ENCODE measurements at regions not wholly inside any gene's neighbourhood (a gene's known extent, or its start where the extent isn't known, plus 50 kb on each side); places are given as distances from the start of the nearest gene placed in this dataset.

DNA sequence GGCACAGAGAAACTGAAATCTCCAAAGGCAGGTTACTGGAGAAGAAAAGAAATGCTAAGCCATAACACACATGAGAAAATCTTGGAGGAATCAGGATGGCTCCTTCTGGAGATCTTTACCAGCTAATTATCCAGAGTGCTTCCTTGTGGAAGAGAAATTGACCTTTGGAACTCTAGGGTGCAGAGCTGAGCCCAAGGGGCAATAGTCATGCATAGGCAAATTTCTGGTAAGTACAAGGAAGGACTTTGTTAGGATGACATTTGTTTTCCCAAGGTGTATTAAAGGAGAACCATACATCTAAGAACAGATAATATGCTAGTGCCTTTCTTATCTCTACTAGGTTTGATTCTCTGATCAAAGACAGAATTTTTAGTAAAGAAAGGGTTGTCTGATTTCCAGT is 670.6 kb downstream of the DHX35 start:
- no peaks in the 10 kb centered on the region for H3F3A ChIP-seq (ENCODE audit: insufficient read depth)
- no peaks in the 10 kb centered on the region for H3K36me3 ChIP-seq (ENCODE audit: low read length)
- H3K27ac ChIP-seq (ENCODE audit: low read depth, low read length) = no peak overlapping the region
- H4K20me1 ChIP-seq (ENCODE audit: low read depth, low read length) = no peaks in the 10 kb centered on the region
- H2AFZ ChIP-seq (ENCODE audit: low read depth, low read length, severe bottlenecking) = no peak overlapping the region
- H3K9me2 ChIP-seq (replicated peaks; ENCODE audit: insufficient read depth, low read length) = no peaks in the 10 kb centered on the region
- TF ChIP-seq, protein P1, sequence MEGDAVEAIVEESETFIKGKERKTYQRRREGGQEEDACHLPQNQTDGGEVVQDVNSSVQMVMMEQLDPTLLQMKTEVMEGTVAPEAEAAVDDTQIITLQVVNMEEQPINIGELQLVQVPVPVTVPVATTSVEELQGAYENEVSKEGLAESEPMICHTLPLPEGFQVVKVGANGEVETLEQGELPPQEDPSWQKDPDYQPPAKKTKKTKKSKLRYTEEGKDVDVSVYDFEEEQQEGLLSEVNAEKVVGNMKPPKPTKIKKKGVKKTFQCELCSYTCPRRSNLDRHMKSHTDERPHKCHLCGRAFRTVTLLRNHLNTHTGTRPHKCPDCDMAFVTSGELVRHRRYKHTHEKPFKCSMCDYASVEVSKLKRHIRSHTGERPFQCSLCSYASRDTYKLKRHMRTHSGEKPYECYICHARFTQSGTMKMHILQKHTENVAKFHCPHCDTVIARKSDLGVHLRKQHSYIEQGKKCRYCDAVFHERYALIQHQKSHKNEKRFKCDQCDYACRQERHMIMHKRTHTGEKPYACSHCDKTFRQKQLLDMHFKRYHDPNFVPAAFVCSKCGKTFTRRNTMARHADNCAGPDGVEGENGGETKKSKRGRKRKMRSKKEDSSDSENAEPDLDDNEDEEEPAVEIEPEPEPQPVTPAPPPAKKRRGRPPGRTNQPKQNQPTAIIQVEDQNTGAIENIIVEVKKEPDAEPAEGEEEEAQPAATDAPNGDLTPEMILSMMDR (IDR thresholded peaks at IDR 0.05; ENCODE audit: insufficient read depth, low read length, poor library complexity, severe bottlenecking) = no peak
- no peak for TF ChIP-seq EZH2phosphoT487 (conservative IDR thresholded peaks at IDR 0.05; ENCODE audit: low read length)
- no peak overlapping the region for H3K4me3 ChIP-seq (ENCODE audit: insufficient read depth, low read length, poor library complexity, severe bottlenecking)
- H3K9ac ChIP-seq (ENCODE audit: low read length) = no peak overlapping the region
- no peaks in the 10 kb centered on the region for H3K9me3 ChIP-seq (ENCODE audit: insufficient read depth, low read length)
- H3K4me2 ChIP-seq (ENCODE audit: low read depth, low read length, poor library complexity, severe bottlenecking) = no peak overlapping the region
- H3K27me3 ChIP-seq (ENCODE audit: low read length) = no peaks in the 10 kb centered on the region
- no peaks in the 10 kb centered on the region for H3K79me2 ChIP-seq (ENCODE audit: insufficient read depth, low read length)

- no peaks in the 10 kb centered on the region for H3K27me3 ChIP-seq (ENCODE audit: low read length)
These were observed 670.0 kb downstream of the DHX35 start for GRCh38 chr20:39632176-39632575.

DNA sequence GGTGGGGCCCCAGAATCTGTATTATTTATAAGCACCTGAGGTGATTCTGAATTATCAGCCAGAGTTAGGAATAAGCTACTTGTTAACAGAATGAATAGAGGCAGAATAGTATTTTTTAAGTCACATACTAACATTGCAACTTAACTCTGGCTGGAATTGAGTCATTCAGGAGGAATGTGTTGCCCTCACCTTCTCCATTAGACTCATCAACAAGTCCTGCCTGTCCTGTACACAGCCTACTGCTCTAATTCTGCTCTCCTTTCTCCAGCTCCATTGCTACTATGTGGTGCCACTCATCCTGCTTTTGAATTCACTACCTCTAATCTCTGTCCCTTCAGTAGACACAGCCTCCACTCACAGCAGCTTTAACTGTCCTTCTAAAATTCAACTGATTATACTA is 669.4 kb downstream of the DHX35 start:
- no peaks in the 10 kb centered on the region for H3K9me3 ChIP-seq (ENCODE audit: insufficient read depth, low read length)

More at GRCh38 chr20:39632176-39632575, 670.0 kb downstream of the DHX35 start:
- Histone ChIP-seq H3K9me3 (ENCODE audit: insufficient read depth, low read length) (no peaks in the 10 kb centered on the region), H3K27ac (ENCODE audit: low read depth, low read length) (no peak overlapping the region), H3K9me2 (replicated peaks; ENCODE audit: insufficient read depth, low read length) (no peaks in the 10 kb centered on the region), H3K79me2 (ENCODE audit: insufficient read depth, low read length) (no peaks in the 10 kb centered on the region), H3K4me3 (ENCODE audit: insufficient read depth, low read length, poor library complexity, severe bottlenecking) (no peak overlapping the region), H3F3A (ENCODE audit: insufficient read depth) (no peaks in the 10 kb centered on the region), H3K4me2 (ENCODE audit: low read depth, low read length, poor library complexity, severe bottlenecking) (no peak overlapping the region), H3K9ac (ENCODE audit: low read length) (no peak overlapping the region), H2AFZ (ENCODE audit: low read depth, low read length, severe bottlenecking) (no peak overlapping the region), H4K20me1 (ENCODE audit: low read depth, low read length) (no peaks in the 10 kb centered on the region), H3K36me3 (ENCODE audit: low read length) (no peaks in the 10 kb centered on the region)
- no peak for TF ChIP-seq EZH2phosphoT487 (conservative IDR thresholded peaks at IDR 0.05; ENCODE audit: low read length)
- TF ChIP-seq, protein P1 (IDR thresholded peaks at IDR 0.05; ENCODE audit: insufficient read depth, low read length, poor library complexity, severe bottlenecking) = no peak

More for the DNA sequence above, 669.4 kb downstream of the DHX35 start:
- Histone ChIP-seq H3K9ac (ENCODE audit: low read length) (no peak overlapping the region), H3K27me3 (ENCODE audit: low read length) (no peaks in the 10 kb centered on the region), H3K9me2 (replicated peaks; ENCODE audit: insufficient read depth, low read length) (no peaks in the 10 kb centered on the region), H3K27ac (ENCODE audit: low read depth, low read length) (no peak overlapping the region), H3K79me2 (ENCODE audit: insufficient read depth, low read length) (no peaks in the 10 kb centered on the region), H3K4me2 (ENCODE audit: low read depth, low read length, poor library complexity, severe bottlenecking) (no peak overlapping the region), H3K4me3 (ENCODE audit: insufficient read depth, low read length, poor library complexity, severe bottlenecking) (no peak overlapping the region), H4K20me1 (ENCODE audit: low read depth, low read length) (no peaks in the 10 kb centered on the region), H2AFZ (ENCODE audit: low read depth, low read length, severe bottlenecking) (no peak overlapping the region), H3F3A (ENCODE audit: insufficient read depth) (no peaks in the 10 kb centered on the region), H3K36me3 (ENCODE audit: low read length) (no peaks in the 10 kb centered on the region)
- TF ChIP-seq EZH2phosphoT487 (conservative IDR thresholded peaks at IDR 0.05; ENCODE audit: low read length) = no peak
- TF ChIP-seq, protein P1 (IDR thresholded peaks at IDR 0.05; ENCODE audit: insufficient read depth, low read length, poor library complexity, severe bottlenecking) = no peak

All from SU-DHL-6 (cell line).